Stimulated activated CD4-positive, alpha-beta T cell treated with anti-CD3 and anti-CD28 coated beads, Interleukin-1b, Interleukin-23, amount 100 ng/mL, for 1 hour (primary cell): ENCODE measurements at regions not wholly inside any gene's neighbourhood (a gene's known extent, or its start where the extent isn't known, plus 50 kb on each side); places are given as distances from the start of the nearest gene placed in this dataset.
"Not testable (repeated sequence)": the region's sequence is repeated elsewhere in the genome, so short reads cannot be mapped to it uniquely, and the experiment has no call there.

Experiments
- DNase-seq, 2 donors: peaks; one replicate each; pipeline ENCODE4 v3.0.0-alpha.2; 2020; ENCODE audit warnings: low read depth in 2 of 2

DNA sequence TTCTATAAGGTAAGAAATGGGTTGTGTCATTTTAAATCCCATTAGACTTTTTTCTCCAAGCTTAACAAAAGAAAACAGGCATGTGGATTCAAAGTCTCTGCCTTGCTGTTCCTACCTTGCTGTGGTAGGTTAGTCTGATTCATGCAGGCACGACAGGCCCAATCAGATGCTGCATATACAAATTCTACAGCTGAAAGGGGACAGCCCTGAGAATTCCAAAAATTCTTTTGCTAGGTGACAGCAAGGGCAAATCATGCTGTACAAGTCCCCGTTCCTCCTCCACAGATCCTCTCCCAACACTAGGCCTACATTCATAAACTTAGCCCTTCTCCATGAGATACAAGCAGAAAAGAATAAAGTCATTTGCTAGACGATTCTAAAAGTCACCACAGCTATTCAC is 161.2 kb upstream of the THBS1 start:
- DNase-seq: no peak

DNA sequence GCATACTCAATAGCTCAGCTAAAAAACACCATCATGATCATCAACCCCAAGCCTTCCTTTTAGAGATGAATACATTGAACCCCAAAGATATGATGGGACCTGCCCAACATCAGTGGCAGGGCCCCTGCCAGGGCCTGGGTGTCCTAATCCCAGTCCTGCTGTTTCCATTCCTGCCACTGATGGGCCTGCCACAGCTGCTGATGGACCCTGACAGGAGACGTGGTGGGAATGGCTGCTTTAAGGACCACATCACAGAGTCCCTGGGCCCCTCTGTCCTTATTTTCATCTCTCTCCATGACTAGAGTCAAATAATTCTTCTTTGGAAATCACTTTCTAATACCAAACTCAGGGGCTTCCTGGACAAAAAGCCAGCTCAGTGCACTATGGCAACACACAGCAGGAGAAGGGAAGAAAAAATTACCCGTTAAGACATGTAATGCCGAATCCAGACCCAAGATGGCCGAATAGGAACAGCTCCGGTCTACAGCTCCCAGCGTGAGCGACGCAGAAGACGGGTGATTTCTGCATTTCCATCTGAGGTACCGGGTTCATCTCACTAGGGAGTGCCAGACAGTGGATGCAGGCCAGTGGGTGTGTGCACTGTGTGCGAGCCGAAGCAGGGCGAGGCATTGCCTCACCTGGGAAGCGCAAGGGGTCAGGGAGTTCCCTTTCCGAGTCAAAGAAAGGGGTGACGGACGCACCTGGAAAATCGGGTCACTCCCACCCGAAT is 160.6 kb upstream of the THBS1 start:
- not testable (repeated sequence) for DNase-seq

DNA sequence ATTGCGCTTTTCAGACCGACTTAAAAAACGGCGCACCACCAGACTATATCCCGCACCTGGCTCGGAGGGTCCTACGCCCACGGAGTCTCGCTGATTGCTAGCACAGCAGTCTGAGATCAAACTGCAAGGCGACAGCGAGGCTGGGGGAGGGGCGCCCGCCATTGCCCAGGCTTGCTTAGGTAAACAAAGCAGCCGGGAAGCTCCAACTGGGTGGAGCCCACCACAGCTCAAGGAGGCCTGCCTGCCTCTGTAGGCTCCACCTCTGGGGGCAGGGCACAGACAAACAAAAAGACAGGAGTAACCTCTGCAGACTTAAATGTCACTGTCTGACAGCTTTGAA is 160.1 kb upstream of the THBS1 start:
- DNase-seq: not testable (repeated sequence)

DNA sequence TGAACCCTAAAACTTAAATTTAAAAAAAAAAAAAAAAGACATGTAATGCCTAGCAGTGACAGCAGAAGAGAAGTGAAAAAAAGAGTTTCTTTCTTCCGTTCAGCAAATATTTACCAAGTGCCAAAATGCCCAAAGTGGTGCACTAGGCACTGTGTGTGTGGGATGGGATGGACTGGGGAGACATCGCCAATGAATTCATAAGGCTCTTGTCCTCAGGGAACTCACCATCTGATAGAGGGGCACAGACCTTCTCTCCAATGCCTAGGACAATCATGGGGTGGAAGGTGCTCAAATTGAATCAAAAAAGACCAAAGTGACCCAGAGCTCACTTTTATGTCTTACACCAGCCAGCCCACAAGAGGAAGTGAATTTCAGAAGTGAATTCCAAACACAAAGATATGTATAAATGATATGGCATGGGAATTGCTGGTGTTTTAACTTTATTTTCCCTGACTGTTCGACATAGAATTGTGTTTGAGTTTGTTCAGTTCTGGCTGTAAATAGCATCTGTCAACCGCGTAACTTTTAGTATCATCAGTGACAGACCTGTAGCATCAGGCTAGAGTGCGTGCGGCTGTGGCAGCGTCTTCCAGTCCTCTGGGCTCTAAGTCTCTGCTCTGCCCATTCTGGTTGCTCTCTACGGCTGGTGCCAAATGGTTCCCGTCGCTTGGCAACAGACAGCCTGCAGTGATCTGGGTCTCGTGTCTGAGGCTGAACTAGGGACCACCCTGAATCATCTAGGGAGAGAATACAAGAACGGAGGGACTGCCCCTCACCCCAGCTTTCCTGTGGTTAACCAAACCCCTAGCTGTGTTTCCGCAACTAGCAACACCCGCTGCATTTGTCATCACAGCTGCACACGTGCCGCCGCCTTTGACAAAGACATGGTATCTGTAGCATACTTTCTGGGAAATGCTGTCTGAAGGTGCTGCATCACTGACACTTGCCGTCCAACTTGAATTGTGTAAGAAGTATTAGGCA is 154.0 kb upstream of the THBS1 start:
- DNase-seq: peak; percentile 3 to 30

DNA sequence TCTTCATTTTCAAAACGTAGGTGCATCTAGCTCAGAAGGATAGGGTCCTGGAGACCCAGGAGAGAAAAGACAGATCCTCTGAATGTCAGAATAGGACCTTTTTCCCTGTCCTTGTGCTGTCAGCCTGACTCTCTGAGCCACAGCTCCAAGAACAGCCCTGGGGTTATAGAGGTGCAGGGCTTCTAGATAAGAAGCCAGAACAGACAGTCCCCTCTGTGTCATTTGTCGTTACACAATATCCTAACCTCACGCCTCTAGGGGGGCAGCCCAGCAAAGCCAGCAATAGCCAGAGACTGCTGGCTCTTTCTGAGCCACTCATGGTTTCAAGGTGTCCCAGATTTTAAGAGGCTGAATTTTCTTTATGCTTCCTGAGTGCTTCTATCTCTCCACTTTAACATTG is 153.2 kb upstream of the THBS1 start:
- no peak for DNase-seq

DNA sequence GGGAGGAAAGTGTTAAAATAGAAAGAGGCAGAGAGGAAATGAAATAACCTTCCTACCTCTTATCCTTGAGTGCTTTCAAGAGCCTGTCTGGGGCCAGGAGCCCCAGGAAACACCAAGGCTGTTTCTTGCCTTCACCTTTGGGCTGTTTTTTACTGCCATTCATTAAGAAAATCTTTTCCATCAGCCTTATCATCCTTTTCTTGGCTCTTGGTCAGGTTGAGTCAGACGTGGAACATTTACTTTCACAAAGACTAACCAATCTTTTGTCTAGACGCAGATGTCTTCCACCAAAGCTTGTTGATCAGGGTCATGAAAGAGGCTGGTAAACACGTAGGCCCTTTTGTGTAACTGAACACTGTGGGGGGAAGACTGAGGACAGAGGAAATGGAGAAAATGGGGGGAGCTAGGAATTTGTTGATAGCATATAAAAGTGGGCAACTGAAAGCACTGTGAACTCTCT is 151.0 kb upstream of the THBS1 start:
- DNase-seq: no peak

DNA sequence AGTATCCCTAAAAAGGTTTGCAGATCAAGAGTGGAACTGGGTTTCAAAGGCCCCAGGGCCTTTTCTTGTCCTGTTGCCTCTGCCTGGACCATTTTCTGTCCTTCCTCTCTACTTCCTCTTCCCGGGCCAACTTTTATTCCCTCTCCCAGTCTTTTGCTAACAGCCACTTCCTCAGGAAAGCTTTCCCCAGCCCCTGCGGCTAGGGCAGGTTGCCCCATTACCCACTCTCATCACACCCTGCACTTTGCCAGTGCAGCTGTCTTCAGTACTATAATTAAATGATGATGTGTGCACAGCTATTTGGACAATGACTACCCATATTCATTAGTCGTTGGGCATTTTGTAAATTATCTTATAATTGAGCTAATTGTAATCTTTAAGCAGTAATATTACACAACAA is 150.5 kb upstream of the THBS1 start:
- DNase-seq: no peak

DNA sequence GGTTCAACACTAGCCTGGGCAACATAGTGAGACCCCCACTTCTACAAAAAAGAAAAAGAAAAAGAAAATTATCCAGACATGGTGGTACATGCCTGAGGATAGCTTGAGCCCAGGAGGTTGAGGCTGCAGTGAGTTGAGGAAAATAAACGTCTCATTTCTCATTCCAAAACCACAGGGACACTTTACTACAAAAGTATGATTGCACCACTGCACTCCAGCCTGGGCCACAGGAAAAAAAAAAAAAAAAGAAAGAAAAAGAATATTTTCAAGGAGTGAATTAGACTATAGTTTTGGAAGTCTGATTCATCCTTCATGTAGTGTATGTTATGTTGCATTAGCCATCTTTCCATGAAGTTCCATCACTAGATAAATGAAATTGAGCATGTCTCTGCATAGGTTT is 149.5 kb upstream of the THBS1 start:
- DNase-seq: no peak

DNA sequence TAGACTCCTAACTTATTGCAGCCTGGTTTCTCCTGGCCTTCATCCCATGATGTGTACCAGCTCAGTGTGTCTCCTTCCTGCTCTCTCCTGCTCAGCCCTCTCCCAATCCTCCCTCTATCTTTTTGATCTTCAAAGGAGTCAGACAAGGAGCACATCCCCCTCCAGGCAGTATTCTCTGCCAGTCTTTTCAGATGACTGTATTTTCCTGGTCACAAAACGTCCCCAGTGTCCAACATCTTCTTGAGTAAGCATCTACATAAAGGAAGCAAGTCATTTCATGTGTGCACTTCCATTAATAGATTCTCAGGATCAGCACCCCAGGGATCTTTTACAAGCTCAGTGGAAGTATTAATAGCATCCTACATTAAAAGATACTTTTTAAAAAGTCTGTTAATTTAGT is 148.9 kb upstream of the THBS1 start:
- DNase-seq: no peak

DNA sequence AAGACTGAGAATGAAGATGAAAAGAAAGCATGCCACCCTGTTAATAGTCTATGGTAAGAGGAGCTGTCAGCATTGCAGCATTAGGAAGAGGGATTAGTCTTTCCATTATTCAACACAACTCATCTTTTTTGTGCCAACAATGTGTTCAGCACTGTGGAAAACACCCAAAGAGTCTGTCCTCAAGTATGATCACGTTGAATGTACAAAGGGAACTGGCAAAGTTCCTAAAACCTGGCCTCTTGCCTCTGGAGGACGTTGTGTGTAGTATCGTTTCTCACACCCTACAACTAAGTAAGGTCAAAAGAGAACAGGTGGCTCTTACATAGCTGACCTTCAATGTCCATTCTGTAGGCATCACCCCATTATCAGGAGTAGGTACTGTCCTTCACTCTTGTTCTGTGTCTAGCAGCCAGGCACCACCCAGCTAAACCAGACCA is 147.9 kb upstream of the THBS1 start:
- DNase-seq: no peak

DNA sequence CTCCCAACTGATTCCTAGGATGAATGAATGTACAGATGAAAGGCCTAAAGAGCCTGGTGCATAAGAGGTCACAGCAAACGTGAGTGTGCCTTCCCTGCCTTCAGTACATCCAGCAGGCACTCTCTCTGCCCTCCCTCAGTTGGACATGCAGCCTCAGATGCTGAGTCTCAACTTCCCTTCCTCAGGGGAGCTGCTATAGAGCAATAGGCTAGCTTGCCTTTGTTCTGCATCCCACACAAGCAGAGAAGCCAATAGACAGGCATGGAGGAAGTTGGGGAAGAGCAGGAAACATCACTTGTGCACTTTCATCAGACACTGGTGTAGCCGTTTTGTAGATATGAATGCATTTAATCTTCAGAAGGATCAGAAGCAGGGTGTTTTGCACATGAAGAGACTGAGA is 147.5 kb upstream of the THBS1 start:
- DNase-seq: no peak

DNA sequence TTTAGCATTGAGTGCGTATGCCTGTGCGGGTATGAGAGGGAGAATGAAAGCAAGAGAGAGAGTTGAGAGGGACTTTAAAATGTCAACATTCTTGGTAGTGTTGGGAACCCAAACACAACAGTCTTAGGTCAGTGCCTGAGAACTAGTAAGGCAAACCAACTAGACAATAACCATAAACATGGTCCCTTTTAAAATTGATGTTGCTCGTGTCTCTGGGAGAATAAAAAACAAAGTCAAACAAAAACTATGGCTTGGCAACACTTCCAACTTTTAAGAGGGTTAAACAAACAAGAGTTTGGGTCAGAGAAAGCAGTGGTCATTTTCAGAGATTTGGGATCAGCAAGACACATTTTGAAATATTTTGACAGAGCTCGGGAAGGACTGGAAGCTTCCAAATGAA is 146.7 kb upstream of the THBS1 start:
- DNase-seq: no peak

DNA sequence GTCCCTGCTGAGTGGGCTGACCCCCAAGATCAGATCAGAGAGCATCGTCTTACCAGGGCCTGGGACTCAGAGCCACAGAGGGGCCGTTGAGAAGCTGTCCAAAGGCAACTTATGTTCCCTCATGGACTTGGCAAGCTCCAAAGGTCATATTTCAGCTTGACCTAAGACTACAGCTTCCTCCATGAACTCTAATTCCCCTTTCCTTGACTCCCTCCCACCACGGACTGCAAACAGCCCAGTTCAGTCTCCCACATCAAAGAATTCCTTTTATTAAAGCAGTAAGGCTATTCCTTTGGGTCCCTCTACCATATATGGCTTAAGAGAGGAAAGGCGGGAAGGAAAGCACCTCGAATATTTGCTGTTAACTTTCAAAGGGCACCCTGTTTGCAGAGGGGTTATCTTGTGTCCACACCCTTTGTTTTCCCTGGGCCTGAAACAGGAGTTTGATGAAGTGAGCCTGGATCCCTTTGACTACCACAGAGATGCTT is 146.1 kb upstream of the THBS1 start:
- DNase-seq: no peak

DNA sequence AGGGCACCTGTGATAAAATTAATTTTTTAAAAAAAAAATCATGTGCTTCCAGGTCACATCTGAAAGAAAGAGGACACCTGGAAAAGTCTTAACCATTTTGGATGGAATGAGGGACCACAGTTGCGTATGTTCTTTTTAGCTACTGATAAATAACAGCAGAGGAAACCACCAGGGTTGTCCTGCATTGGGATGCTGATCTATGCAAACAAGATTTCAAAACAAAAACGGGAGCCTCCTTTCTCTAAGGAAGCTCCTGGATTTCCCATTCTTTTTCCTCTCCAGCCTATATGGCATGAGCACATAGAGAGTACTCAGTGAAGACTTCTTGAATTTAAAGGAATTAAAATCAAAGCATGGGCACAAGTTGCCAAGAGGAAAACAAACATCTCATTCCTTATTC is 145.6 kb upstream of the THBS1 start:
- no peak for DNase-seq

DNA sequence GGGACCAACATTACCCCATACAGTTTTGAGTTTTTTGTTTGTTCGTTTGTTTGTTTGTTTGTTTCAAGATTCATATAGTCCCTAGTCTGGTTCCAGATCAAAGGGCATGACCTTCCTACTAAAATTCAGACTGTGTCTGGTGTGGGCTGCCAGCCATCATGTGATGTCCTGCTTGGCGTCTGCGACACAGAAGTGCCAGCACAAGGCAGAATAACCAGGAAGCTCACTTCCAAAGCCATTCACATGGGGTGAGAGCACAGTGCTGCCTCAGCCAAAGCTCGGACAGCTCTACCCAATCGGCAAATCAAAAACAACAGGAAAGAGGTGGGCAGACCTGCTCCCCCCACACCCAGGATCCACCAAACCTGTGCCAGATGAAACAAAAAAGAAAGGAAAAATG is 142.6 kb upstream of the THBS1 start:
- no peak for DNase-seq

DNA sequence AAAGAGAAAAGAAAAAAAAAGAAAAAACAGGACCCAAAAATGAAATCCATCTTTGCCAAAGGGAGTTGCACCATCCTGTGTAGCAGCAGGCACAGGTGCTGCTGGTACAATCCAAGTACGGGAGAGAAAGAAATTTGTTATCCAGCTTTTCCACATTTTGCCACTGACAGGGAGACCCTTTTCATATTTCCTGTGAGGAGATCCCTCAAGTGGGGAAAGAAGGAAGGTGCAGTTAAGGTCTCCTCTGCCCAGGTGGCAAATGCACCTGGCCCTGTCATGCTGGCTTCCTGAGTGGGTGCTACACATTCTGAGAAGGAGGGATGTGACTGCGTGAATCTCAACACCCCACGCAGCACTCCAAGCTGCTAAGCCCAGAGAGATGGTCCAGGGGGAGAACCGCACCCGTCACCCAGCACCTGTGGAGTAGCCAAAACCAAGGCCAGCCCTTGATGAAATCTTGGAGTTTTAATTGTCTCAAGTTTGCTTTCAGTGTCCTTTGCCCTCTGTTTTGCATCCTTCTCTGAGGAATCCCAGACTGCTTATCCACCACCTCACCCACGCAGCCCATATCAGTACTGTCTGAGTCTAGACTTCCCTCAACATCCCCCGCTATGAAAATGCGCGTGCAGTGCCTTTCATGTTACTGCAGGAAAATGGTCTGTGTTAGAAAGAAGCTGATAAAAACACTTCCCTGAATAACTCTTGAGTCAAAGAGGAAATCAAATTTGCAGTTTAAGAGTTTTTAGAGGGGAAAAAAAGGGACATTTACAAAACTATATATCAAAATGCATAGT is 141.9 kb upstream of the THBS1 start:
- DNase-seq: no peak

DNA sequence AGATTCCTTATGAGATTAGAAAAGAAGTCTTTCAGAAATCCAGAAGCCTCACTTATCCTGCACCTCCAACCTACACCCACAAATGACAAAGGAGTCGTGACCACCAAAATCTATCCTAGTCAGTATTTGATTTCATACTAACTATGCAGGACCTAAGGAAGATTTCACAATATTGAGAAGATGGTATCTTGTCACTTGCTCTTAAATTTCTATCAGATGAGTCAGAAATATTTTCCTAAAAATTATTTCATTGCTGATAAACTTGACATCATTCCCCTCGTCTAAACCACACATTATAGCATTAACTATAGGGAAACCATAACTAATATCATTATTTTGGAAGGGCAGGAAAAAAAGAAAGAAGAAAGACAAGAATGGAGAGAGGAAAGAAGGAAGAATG is 138.0 kb upstream of the THBS1 start:
- DNase-seq: no peak

DNA sequence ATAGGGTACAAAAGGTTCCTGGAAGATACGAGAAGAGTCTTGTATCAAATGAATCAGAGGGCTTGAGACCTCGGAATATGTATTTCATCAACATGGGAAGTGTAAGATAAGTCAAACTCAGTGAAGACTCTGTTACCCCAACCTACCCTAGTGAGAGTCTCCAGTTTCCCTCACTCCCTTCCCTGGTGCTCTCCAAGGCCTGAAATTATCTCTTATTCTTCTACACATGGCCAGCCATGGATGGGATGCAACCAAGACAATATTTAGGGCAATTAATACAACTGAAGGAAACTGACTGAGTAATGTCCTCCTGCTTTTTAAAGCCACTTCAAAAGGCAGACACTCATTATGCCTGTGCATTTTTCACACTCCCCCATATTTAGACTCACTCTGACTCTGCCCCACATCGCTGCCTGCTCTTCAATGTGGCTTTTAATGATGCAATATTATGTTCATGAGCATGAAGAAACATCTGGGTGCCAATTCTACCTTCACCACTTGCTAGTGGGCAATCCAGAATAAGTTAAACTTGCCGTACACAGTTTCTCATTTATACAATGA is 137.1 kb upstream of the THBS1 start:
- no peak for DNase-seq

DNA sequence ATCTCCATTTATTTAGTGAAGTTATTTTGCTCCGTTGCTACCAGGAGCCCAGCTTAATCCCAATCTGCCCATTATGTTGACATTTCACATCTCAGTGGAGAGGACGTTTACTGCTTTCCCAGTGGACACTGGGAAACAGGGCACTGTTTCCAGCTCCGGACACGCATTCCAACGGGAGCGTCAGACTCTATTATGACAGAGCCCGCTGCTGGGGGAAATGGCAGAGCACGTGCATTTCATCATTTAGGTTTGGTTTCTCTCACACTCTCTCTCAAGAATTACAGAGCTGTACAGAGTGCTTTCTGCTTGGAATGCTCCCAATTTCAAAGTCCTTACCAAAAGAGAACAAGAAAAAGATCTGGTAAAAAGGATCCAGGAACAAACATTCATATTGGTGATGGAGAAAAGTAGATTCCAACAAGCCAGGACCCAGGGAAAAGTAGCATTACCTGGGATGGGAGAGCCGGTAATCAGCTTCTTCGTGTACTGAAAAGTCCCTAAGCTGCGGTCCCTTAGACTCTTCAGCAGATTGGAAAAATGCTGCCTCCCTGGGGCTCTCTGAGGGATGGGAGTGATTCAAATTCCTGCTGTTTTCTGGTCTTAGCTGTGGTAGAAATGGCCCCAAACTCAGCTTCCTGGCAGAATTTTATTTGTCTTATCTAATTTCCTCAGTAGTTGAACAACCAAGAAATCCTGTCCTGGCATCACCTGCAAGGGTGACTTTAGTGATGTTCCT is 136.0 kb upstream of the THBS1 start:
- DNase-seq: no peak

DNA sequence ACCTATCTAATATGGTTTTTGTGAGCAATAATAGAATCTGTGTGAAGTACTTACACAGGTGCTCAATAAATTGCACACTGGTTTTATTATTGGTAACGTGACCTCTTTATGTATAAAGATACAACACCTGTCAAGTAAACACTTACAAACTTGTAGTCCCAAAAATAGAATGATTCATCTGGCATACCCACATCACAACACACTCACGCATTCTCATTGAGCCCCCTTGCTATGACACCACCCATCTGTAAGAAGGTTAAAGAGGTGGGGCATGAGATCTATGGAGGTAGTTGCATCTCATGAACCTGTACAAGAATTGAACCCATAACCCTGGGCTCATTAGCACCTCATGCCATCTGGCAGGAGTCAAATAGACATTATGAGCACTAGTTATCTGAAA is 134.9 kb upstream of the THBS1 start:
- no peak for DNase-seq

DNA sequence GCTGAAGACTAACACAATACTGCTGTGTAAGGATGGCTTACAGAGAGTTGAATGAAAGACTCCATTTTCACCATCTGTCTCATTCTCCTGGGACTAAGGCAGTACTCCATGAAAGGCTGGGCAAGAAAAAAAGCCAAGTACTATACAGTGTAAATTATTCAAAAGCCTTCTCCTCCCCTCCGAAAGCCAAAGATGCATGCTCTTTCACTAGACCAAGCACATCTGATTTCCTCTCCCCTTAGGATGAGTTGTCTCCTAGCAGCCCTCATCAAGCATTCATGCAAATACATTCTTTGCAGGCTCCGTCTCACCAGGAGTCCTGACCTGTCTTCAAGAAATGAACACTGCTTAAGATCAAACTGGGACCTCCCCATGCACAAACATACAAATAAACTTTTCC is 133.5 kb upstream of the THBS1 start:
- no peak for DNase-seq
